Stimulated activated CD4-positive, alpha-beta T cell treated with anti-CD3 and anti-CD28 coated beads, TNF-alpha, amount 100 ng/mL, for 48 hours (primary cell): ENCODE measurements at regions not wholly inside any gene's neighbourhood (a gene's known extent, or its start where the extent isn't known, plus 50 kb on each side); places are given as distances from the start of the nearest gene placed in this dataset.
"Not testable (repeated sequence)": the region's sequence is repeated elsewhere in the genome, so short reads cannot be mapped to it uniquely, and the experiment has no call there.

ENCODE experiments used
- DNase-seq, 3 donors: peaks; one replicate each; pipeline ENCODE4 v3.0.0-alpha.2; 2020; ENCODE audit warnings: low read depth in 3 of 3

DNA sequence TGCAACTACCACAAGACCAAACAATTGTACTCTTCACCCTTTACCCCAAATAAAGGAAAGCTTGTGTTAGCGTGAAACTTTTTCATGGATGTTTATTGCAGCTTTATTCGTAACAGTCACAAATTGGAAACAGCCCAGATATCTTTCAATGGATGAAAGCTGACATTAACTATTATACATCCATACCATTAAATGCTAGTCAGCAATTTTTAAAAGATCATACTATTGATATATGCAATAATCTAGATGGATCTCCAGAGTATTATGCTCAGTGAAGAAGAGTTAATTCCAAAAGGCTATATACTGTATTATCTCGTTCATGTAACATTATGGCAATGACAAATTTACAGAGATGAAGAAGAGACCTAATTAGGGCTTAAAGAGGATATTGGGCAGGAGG lies 1491.2 kb upstream of the CDH8 start:
- DNase-seq: no peak

- no peak for DNase-seq
These were observed 1480.2 kb upstream of the CDH8 start for GRCh38 chr16:63516394-63516793.

DNA sequence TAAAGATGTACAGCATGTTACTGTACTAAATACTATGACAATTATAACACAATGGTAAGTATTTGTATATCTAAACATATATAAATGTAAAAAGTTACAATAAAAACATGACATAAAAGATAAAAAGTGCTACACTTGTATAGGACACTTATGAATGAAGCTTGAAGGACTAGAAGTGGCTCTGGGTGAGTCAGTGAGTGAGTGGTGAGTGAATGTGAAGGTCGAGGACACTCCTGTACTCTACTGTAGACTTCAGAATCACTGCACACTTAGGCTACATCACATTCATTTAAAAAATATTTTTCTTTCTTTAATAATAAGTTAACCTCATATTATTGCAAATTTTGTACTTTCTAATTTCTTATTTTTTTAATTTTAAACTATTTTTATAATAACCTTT lies 1476.7 kb upstream of the CDH8 start:
- no peak for DNase-seq

- DNase-seq: no peak
These were observed 1461.2 kb upstream of the CDH8 start for GRCh38 chr16:63497408-63497807.

- no peak for DNase-seq
These were observed 1460.0 kb upstream of the CDH8 start for GRCh38 chr16:63496282-63496681.

DNA sequence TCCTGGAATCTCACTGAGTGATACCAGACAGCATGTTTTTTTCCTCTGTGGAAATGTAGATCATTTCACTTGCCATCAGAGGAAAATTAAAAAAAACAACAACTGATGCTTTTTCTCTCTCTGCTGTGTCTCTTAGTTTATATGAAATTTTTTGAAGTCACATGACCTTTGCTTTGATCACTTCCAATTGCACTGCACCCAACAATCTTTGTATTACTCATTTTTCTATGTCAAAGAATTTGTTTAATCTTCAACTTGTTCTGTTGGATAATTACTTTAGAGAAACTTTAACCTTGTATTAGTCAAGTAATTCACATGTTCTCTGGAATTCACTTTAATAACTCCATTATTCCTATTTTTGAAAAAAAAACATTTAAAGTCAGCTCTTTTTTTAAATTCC lies 1452.7 kb upstream of the CDH8 start:
- DNase-seq: no peak

DNA sequence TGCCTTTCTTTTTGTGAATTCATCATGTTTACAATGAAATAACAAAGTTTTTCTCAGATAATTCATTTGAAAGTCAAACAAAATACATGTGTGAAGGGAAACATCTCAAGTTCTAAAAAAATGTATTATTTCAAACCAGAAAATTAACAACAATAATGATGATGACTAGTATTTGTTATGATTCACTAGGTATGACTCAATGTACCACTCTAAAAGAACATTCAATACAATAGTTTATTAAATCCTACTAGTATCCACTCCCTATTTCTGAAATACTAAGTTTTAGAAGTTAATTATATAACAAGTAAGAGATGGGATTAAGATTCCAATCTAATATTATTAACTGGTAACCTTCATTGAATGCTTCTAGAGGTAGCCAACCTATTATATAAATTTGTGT lies 1444.8 kb upstream of the CDH8 start:
- no peak for DNase-seq

DNA sequence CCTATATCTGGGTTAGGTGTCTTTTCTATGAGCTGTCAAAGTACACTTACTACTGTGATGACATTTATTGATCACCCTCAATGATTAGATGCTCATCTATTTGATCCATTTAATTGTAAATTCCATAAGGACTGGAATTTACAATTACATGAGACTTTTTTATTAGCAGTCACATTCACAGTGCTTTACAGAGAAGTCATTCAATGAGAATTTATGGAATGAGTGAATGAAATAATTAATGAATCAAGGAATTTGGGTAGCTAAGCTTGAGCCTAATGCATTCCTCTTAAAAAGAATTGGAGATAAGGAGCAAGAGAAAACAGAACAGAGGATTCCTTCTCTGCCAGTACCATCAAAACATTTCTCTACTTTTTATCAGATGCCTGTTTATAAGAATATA lies 1437.5 kb upstream of the CDH8 start:
- no peak for DNase-seq

- no peak for DNase-seq
These were observed 1431.3 kb upstream of the CDH8 start for GRCh38 chr16:63467513-63467912.

GRCh38 chr16:63462316-63462715 lies 1426.1 kb upstream of the CDH8 start:
- no peak for DNase-seq

DNA sequence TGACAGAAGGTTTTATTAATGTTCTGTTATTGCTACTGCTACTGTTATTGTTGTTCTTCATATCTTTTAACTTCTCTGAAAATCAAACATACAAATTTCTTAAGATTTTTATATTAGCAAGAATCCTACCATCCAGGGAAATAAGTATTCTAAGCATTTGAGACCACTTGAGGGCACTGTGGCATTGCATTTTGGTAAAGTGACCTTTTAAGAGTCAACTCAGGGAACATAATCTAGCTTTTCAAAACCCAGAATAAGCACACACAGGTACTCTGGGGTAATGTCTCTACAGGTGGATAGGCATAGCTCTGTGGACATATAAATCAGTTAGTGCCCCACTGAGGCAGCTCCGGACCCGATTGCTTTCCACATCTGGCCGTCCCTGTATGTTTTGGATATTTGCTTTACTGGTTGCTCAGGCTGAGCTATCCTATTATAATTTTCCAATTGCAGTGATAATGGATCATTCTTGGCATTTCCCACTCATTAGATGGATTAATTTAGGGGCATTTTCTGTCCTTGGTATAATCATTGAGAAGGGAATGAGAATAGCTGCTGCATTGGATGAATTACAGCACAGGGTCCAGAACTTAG lies 1425.1 kb upstream of the CDH8 start:
- no peak for DNase-seq

DNA sequence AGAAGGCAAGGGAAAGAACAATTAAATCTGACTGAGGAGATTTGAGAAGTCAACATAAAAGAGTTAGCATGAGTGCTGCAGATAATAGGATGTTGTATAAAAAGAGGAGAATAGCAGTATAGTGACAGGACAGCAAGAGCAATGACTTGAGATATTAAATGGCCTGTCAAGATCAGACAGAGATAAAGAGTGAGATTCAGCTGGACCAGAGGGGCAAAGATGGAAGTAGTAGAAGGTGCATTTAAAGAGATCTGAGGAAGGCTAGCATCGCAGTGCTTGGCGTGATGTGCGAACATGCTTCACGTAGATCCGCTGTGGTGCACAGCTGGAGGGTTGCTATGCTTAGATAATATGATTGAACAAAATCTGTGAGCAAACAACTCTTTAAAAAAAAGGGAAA lies 1422.6 kb upstream of the CDH8 start:
- no peak for DNase-seq

DNA sequence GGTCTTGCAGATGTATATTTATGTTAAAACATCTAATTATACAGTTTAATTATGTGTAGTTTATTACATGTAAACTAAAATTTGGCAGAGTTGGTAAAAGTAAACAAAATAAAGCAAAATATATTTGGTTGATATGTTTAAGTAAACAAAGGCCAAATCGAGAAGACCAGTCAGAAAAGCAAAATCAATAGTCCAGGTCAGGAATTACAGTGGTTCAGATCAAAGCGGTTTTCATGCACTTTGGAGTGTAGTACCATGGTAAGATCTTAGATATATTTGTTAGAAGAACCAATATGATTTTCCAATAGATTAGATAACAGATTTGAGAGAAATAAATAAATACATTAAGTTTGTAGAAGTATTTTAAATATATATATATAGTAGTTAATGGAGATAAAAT lies 1421.6 kb upstream of the CDH8 start:
- DNase-seq: no peak

GRCh38 chr16:63453261-63453660 lies 1417.0 kb upstream of the CDH8 start:
- DNase-seq: no peak

DNA sequence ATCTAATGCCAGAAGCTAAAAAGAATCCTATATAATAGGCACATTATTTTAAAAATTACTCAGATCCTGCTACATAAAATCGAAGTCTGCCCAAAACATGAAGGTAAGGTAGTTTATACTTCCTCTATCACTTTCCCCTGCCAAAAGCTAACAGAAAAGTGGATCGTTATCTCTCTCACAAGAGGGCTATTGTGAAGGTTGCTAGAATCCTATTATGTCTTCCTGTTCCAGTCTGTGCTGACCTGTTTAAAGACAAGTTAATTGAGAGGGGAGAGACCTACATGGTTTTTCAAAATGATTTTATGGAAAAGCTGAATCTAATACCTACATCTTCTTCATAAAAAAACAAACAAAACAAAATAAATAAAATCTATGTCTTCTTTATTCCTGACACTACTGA lies 1410.9 kb upstream of the CDH8 start:
- no peak for DNase-seq

DNA sequence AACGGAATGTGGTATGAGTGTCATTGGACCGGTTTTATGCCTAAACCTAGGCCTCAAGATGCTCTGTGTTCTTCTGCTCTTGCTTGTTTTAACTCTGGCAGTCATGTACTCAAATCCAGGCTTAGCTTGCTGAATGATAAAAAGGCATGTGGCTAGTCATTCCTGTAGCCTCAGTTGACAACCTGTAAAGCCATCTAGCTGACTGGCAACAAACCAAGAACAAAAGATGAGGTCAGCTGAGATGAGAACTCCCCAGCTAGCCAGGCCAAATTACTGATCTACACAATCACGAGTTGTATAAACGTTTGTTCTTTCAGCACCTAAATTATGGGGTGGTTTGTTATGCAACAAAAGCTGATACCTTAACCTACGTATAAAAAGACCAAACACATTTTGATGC lies 1406.0 kb upstream of the CDH8 start:
- no peak for DNase-seq

DNA sequence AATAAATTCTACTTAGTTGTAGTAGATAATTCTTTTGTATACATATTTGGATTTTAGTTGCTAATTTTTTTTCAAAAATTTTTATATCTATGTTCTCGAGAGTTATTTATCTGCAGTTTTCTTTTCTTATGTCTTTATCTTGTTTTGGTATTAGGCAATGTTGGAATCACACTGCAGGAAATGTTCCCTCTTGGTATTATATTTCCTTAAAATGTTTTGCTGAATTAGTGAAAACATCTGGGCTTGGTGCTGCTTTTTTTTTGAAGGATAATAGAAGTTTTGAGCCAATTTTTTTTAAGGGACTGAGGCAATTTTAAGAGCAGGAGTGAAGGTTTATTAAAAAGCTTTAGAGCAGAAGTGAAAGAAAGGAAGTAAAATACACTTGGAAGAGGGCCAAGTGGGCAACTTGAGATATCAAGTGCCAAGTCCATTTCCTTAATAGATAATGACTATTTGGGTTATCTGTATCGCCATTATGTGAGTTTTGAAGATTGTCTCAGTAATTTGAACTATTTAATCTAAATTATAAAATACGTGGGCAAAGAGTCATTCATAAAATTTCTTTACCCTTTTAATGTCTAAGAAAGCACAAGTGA lies 1390.1 kb upstream of the CDH8 start:
- no peak for DNase-seq

GRCh38 chr16:63422715-63423114 lies 1386.5 kb upstream of the CDH8 start:
- no peak for DNase-seq

GRCh38 chr16:63416712-63417111 lies 1380.5 kb upstream of the CDH8 start:
- DNase-seq: no peak

DNA sequence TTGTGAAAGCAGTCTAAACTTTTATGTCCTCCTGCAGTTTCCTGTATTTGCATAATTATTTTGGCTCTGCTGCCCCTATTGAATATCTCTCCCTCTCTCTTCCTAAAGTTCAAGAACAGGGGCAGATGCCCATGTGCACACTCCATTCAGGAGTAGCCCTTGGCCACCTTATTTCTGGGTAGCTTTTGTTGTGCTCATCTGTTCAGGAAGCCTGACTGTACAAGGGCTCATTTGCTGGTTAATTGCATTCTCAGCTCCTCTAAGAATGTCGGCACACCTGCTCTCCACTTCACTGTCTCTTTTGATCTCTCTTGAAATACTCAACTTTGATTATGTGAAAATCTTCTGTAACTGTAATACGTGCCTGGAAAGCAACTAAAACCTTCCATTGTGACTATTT lies 1378.8 kb upstream of the CDH8 start:
- DNase-seq: no peak

DNA sequence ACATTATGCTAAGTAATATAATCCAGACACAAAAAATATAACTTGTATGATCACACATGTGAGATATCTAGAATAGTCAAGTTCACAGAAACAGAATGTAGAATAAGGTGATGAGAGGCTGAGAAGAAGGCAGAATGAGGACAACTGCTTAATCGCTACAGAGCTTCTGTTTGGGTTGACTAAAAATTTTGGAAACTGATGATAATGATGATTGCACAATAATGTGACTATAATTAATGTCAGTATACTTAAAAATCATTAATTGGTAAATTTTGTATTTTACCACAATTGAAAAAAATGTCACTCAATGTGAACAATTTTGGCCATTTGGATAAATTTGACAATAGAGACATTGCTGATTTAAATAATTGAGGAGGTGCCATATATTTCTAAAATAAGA lies 1374.4 kb upstream of the CDH8 start:
- DNase-seq: no peak

DNA sequence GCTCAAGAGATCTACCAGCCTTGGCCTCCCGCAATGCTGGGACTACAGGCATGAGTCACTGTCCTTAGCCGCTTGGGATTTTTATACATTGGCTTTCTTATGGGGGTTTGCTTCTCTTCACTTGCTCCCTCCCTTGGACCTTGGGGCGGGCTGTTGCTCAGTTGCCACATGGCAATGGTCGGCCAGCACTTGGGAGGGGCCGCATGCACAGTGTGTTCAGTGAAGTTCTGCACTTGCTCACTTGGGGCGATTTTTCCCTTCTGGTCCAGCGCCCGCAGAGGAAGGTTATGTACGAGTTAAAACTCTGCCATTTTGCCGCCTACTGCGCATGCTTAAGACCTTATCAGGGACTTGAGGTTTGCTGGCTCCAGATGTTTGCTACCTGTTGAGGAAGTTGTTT lies 1367.6 kb upstream of the CDH8 start:
- no peak for DNase-seq

DNA sequence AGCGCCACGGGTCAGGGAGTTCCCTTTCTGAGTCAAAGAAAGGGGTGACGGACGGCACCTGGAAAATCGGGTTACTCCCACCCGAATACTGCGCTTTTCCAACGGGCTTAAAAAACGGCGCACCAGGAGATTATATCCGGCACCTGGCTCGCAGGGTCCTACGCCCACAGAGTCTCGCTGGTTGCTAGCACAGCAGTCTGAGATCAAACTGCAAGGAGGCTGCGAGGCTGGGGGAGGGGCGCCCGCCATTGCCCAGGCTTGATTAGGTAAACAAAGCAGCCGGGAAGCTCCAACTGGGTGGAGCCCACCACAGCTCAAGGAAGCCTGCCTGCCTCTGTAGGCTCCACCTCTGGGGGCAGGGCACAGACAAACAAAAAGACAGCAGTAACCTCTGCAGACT lies 1352.0 kb upstream of the CDH8 start:
- not testable (repeated sequence) for DNase-seq

- DNase-seq: no peak
These were observed 1349.6 kb upstream of the CDH8 start for GRCh38 chr16:63385714-63386432.
